ENCODE measurements at regions not wholly inside any gene's neighbourhood (a gene's known extent, or its start where the extent isn't known, plus 50 kb on each side); places are given as distances from the start of the nearest gene placed in this dataset.

DNA sequence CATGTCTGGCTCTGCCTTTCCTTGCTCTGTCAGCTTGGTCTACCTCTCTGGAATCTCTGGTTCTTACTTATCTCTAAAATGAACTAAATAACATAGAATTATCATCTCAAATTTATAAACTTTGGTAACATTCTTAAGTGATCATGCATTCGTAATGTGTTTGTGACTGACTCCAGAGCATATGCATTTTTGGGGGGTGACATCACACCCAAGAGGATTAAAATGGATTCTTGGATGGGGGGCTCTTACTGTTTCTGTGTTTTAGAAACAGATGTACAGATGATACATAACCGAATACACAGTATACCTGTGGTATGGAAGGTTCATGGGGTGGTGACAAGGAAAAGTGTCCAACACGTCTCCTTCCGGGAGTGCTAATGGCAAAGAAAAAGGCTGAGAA lies 1162.1 kb downstream of the VRK1 start:
- Histone ChIP-seq H3K9me2 (replicated peaks; ENCODE audit: insufficient read depth) (no peaks in the 10 kb centered on the region), H2AFZ (no peak overlapping the region), H3K4me2 (no peak overlapping the region), H4K20me1 (ENCODE audit: insufficient read depth, poor library complexity, severe bottlenecking) (no peaks in the 10 kb centered on the region), H3K36me3 (replicated peaks; ENCODE audit: insufficient read depth, low read depth) (no peaks in the 10 kb centered on the region), H3K9me3 (ENCODE audit: low read depth) (no peaks in the 10 kb centered on the region), H3K4me3 (no peak overlapping the region), H3K79me2 (no peaks in the 10 kb centered on the region), H3K27ac (no peak overlapping the region), H3K4me1 (ENCODE audit: insufficient read depth) (no peaks in the 10 kb centered on the region), H3K27me3 (no peaks in the 10 kb centered on the region)
- DNase-seq (ENCODE audit: low spot score): no peak
- 83% methylated on average over 4 of the region's 4 CpGs for WGBS (ENCODE audit: low lambda C conversion rate, missing lambda C conversion rate)
- TF ChIP-seq CTCF (IDR thresholded peaks at IDR 0.05; ENCODE audit: poor library complexity) (no peak), EZH2 (IDR thresholded peaks at IDR 0.05; ENCODE audit: borderline replicate concordance) (no peak), EZH2phosphoT487 (IDR thresholded peaks at IDR 0.05; ENCODE audit: low read depth, severe bottlenecking, unreplicated experiment) (no peak)

- Histone ChIP-seq H3K27me3 (no peaks in the 10 kb centered on the region), H3K79me2 (no peaks in the 10 kb centered on the region), H3K4me1 (ENCODE audit: insufficient read depth) (no peaks in the 10 kb centered on the region), H2AFZ (no peak overlapping the region), H3K4me3 (no peak overlapping the region), H3K27ac (no peak overlapping the region), H3K9me2 (replicated peaks; ENCODE audit: insufficient read depth) (no peaks in the 10 kb centered on the region), H3K9me3 (ENCODE audit: low read depth) (no peaks in the 10 kb centered on the region), H3K4me2 (no peak overlapping the region), H3K36me3 (replicated peaks; ENCODE audit: insufficient read depth, low read depth) (no peaks in the 10 kb centered on the region), H4K20me1 (ENCODE audit: insufficient read depth, poor library complexity, severe bottlenecking) (no peaks in the 10 kb centered on the region)
- WGBS (ENCODE audit: low lambda C conversion rate, missing lambda C conversion rate): 93% methylated on average over 4 of the region's 4 CpGs
- TF ChIP-seq EZH2phosphoT487 (IDR thresholded peaks at IDR 0.05; ENCODE audit: low read depth, severe bottlenecking, unreplicated experiment) (no peak), CTCF (IDR thresholded peaks at IDR 0.05; ENCODE audit: poor library complexity) (no peak), EZH2 (IDR thresholded peaks at IDR 0.05; ENCODE audit: borderline replicate concordance) (no peak)
- no peak for DNase-seq (ENCODE audit: low spot score)
Observed at GRCh38 chr14:97960436-97960835, 1163.3 kb downstream of the VRK1 start.

- Histone ChIP-seq H3K4me2 (no peak overlapping the region), H3K27me3 (no peaks in the 10 kb centered on the region), H3K4me3 (no peak overlapping the region), H4K20me1 (ENCODE audit: insufficient read depth, poor library complexity, severe bottlenecking) (no peaks in the 10 kb centered on the region), H2AFZ (no peak overlapping the region), H3K36me3 (replicated peaks; ENCODE audit: insufficient read depth, low read depth) (no peaks in the 10 kb centered on the region), H3K9me3 (ENCODE audit: low read depth) (no peaks in the 10 kb centered on the region), H3K27ac (no peak overlapping the region), H3K4me1 (ENCODE audit: insufficient read depth) (no peaks in the 10 kb centered on the region), H3K9me2 (replicated peaks; ENCODE audit: insufficient read depth) (no peaks in the 10 kb centered on the region), H3K79me2 (no peaks in the 10 kb centered on the region)
- 100% methylated on average over 1 of the region's 1 CpG for WGBS (ENCODE audit: low lambda C conversion rate, missing lambda C conversion rate)
- DNase-seq (ENCODE audit: low spot score): no peak
- TF ChIP-seq CTCF (IDR thresholded peaks at IDR 0.05; ENCODE audit: poor library complexity) (no peak), EZH2phosphoT487 (IDR thresholded peaks at IDR 0.05; ENCODE audit: low read depth, severe bottlenecking, unreplicated experiment) (no peak), EZH2 (IDR thresholded peaks at IDR 0.05; ENCODE audit: borderline replicate concordance) (no peak)
Observed at GRCh38 chr14:97970222-97970621, 1173.0 kb downstream of the VRK1 start.

DNA sequence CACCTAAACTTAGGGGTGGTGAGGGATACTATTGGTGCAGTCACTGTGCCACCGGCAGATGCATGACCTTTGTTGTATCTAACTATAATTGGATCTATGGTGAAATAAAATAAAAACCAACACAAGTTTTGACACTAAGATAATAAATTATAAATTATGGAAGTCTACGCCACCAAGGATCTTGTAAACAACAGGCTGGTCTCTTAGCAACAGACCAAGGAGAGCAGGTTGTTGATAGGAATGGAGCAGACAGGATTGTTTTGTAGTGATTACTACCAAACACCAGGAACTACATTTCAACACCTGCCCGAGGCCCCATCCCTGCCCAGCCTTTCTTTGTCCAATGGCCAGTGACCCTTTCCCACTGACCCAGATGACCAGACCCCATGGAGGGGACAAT lies 1178.0 kb downstream of the VRK1 start:
- Histone ChIP-seq H3K9me2 (replicated peaks; ENCODE audit: insufficient read depth) (no peaks in the 10 kb centered on the region), H3K27ac (no peak overlapping the region), H3K4me2 (no peak overlapping the region), H3K27me3 (no peaks in the 10 kb centered on the region), H3K4me3 (no peak overlapping the region), H3K79me2 (no peaks in the 10 kb centered on the region), H4K20me1 (ENCODE audit: insufficient read depth, poor library complexity, severe bottlenecking) (no peaks in the 10 kb centered on the region), H3K36me3 (replicated peaks; ENCODE audit: insufficient read depth, low read depth) (no peaks in the 10 kb centered on the region), H3K4me1 (ENCODE audit: insufficient read depth) (no peaks in the 10 kb centered on the region), H2AFZ (no peak overlapping the region), H3K9me3 (ENCODE audit: low read depth) (no peaks in the 10 kb centered on the region)
- no peak for DNase-seq (ENCODE audit: low spot score)
- no peak for TF ChIP-seq EZH2 (IDR thresholded peaks at IDR 0.05; ENCODE audit: borderline replicate concordance)
- no peak for TF ChIP-seq CTCF (IDR thresholded peaks at IDR 0.05; ENCODE audit: poor library complexity)
- no peak for TF ChIP-seq EZH2phosphoT487 (IDR thresholded peaks at IDR 0.05; ENCODE audit: low read depth, severe bottlenecking, unreplicated experiment)
- WGBS (ENCODE audit: low lambda C conversion rate, missing lambda C conversion rate): 92% methylated on average over 3 of the region's 3 CpGs
